CD4-positive, alpha-beta T cell treated with Interleukin-4 for 4 hours (primary cell): ENCODE measurements at regions not wholly inside any gene's neighbourhood (a gene's known extent, or its start where the extent isn't known, plus 50 kb on each side); places are given as distances from the start of the nearest gene placed in this dataset.
A peak's percentile ranks its signal among the peaks of the same experiment; 100 is the strongest.
"Not testable (repeated sequence)": the region's sequence is repeated elsewhere in the genome, so short reads cannot be mapped to it uniquely, and the experiment has no call there.

Experiments
- DNase-seq: peaks from one replicate; pipeline ENCODE4 v3.0.0-alpha.2; 2020

DNA sequence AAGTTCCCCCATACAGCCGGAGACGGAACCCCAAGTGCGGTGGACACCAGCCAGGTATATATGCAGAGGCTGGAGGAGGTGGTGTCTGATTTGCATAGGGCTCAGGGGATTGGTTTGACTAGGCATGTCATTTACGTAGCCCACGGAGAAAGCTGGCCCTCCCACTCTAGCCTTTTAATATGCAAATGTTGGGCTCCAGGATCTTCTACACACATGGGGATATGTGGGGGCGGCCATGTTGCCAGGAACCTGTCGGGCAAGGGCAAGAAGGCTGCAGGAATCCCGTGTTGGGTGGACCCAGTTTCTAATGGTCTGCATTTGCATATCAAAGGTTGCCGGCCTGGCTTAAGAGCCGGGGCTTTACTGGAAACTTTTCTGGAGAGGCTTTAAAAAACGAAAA, 57.4 kb downstream of the FTHL17 start:
- not testable (repeated sequence) for DNase-seq

DNA sequence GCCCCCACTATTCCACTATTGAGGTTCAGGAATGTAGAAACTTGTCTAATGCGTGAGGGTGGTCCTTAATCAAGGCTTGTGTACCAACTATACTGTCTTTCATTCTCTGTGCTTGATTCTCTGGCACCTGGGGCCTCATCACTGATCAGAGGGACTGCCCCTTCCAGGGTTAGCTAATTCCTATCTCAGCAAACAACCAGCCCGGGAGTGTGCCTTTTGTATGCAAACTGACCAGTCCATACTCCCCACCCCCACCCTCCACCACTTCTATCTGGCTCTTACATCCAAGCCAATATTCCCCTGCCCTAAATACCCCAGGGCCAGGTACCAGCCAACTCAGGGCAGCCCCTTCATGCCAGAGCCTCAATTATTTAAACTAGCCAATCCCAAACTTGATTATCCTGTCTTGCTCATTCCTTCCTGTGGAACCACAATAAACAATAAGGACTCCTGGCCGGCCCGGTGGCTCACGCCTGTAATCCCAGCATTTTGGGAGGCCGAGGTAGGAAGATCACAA, 59.3 kb downstream of the FTHL17 start:
- DNase-seq, result no peak

GRCh38 chrX:31007321-31007720, 64.5 kb downstream of the FTHL17 start:
- DNase-seq, result no peak

GRCh38 chrX:31006027-31006426, 65.8 kb downstream of the FTHL17 start:
- DNase-seq, result no peak

DNA sequence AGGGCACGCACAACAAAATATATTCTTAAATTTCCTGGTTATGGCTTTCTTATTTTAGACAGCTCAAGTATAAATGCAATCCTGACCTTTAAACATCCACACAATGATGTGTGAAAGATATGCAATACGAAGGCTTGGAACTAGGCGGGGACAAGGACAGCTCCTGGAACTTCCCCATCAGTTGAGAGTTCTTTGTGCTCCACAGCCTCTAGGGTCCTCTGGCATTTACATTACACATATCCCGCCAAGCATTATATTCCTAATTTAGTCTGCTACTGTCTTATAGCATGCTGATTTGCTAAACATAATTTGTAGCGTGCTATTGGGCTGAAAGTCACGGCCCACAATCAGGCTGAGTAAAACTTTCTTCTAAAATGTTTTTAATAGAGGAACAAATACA, 74.4 kb downstream of the FTHL17 start:
- no peak for DNase-seq

GRCh38 chrX:30995705-30996104, 76.1 kb downstream of the FTHL17 start:
- no peak for DNase-seq

DNA sequence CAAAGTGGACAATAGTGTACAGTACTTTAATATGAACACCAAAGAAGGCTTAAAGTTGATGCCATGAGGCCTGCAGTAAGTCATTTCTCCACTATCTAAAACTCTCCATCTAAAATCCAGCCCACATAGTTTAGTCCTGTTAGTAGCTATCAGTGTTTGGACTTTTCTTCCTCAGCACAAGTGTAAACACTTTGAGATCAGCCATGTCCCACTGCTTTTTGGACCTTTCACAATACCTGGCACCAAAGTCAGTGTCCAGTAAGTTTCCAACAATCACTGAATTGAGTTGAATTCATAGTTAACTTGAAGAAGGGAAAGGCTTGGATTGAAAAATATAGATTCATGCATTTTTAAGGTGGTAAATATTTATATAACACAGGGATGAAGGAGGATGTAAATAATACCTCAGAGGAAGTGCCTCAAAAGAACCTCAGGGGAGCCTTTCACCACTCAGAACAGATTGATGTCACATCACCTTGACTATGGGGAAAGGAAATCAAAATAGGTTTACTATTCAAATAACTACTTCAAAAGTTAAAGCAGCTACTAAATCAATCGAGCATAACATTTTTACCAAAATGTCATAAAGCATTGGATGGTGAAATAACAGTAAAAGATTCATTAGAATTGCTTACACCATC, 76.7 kb downstream of the FTHL17 start:
- no peak for DNase-seq

DNA sequence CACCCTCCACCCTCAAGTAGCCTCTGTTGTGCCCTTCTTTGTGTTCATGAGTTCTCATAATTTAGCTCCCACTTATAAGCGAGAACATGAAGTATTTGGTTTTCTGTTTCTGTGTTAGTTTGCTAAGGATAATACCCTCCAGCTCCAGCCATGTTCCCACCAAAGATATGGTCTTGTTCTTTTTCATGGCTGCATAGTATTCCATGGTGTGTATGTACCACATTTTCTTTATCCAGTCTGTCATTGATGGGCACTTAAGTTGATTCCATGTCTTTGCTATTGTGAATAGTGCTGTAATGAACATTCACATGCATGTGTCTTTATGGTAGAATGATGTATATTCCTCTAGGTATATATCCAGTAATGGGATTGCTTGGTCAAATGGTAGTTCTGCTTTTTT, 77.8 kb downstream of the FTHL17 start:
- not testable (repeated sequence) for DNase-seq

DNA sequence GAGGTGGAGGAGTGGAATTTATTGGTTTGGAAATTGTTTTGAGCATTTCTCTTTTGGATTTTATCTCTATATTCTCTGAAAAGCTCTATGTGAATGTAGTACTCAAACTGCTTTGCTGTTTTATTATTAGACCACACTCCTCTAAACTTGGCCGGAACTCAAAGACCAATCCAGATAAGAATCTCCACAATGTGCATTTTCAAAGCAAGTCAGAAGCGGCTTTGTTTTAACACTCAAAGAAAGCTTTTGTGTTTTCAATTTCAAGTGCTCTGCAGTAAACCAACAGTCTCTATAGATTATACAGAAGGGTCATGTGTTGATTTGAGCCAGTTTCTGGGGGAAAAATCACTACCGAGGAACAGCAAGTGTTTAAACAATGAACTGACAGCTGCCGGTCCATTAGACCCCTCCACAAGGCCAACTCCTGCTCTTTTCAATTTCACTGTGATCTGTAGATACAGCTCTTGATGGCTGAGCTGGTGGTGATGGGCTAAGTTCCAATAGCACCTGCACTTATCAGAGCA, 79.4 kb downstream of the FTHL17 start:
- no peak for DNase-seq

GRCh38 chrX:30990361-30990760, 81.5 kb downstream of the FTHL17 start:
- DNase-seq, result no peak

- DNase-seq, result no peak
Observed at GRCh38 chrX:30982467-30982866, 89.4 kb downstream of the FTHL17 start.

DNA sequence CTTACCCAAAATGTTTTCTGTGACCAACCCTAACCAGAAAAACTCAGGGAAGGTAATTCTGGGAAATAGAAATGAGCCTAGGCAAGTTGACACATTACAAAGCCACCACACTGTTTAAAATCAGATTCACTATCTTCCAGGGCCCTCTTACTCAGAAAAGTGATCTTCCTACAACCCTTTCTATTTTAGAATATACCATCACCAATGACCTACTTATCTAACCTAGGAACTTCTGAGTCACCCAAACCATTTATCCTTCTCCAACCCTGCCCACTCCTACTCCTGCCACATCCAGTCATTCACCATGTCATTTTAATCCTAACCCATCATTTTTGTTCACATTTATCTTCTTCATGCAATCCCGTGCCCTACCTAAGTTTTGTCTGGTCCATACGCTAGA, 89.9 kb downstream of the FTHL17 start:
- no peak for DNase-seq

- no peak for DNase-seq
Observed at GRCh38 chrX:30979271-30979670, 90.2 kb upstream of the TAB3 start.

DNA sequence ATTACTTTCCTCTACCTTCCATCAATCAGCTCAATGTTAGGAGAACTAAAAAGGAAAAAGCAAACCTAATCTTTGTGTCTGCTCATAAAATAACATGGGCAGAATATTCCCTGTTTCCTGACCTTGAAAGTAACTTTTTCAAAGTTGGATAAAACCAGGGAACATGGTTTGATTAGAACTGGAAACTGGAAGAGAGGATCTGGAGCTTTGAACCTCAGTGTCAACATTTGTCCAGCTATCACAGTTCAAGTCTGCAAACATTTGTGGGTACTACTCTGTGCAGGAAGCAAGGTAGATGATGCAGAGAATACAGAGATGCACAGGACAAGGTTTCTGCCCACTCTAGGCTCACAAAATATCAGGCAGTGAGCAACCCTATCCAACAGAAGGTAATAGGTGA, 86.4 kb upstream of the TAB3 start:
- no peak for DNase-seq

DNA sequence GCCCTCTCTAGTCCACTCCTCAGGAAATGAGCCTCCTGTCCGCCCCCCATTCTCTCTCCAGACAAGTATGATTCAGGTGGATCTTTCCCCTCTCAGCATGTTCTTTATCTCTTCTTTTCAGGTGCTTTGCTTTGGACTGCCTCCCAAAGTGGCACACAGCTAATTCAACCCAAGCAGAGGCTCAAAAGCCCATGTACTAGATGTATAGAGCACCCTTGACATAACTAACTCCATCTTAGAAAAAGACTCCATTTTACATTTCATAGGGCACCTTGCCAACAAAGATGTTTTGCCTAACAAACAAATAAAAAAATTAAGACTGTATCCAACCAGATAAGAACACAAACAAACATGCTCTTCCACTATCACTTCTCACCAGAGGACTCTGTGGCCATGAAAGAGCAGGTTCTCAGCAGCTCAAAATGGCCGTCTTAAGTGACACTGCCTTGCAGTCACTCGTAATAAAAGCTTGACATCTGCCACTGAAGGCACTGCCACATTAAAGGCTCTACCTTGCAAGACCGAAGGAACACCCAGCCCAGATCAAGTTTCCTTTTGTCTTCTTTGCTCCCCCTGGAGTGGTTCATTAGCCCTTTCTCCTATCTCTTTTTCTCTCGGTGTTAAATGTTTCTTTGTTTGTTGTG, 84.9 kb upstream of the TAB3 start:
- no peak for DNase-seq

DNA sequence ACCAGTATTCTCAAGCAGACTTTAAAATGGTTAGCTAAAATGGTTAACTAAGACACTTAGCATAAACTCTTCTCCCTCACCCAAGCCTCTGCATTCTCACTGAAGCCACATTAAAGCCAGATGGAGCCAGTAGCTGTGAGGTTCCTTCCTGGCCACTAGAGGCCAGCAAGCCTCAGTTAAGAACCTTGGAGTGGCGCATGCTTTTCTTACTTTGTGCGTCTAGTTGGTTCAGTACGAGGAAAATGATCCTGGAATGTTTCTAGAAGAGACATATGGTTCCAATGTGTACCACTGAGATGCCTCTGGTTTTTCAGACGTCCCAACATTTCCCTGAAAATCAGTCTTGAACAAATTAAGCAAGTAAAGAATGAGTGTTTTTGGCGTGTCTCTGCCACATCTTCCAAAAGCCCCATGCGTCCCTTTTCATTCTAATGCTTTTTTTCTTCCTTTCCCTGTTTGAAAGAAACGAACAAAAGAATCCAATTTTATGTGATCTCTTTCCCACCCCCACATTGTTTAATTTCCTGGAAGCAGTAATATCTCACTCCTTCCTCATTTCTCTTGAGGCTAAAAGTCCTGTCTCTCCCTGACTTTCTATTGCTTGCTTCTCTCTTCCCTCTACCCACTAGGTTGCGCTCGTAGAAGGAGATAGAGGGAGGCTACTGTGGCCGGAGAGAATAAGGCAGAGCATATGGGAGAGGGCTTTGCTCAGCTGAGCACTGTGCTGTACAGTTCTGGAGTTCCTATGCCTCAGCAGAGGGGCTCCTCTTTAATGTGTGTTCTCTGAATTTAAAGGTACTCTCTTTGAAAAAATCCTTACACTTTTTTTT, 82.9 kb upstream of the TAB3 start:
- peak; percentile 23 for DNase-seq

DNA sequence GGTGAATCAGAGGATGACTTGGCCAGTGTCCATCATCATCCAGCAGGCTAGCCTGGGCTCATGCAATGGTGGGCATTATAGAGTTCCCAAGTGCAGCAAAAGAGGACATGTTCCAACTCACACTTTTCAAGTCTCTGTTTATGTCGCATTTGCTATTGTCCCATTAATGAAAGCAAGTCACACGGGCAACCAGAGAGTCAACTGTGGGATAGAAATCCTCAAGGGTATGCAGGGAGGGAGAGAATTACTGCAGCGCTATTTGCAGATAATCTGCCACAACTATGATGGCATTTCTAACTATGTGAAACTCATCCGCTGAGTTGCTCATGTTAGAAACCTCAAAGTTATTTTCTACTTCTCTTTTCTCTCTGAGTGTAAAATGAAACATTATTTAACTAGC, 78.5 kb upstream of the TAB3 start:
- no peak for DNase-seq

DNA sequence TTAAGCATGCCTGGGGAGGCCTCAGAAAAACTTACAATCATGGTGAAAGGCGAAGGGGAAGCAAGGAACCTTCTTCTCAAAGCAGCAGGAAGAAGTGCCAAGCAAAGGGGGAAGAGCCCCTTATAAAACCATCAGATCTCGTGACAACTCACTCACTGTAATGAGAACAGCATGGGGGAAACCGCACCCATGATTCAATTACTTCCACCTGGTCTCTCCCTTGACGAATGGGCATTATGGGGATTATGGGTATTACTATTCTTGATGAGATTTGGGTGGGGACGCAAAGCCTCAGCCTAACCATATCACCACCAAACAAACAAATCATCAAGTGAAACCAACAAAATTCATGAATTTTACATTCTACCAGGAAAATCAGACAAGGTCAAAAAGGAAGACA, 76.7 kb upstream of the TAB3 start:
- DNase-seq, result no peak

DNA sequence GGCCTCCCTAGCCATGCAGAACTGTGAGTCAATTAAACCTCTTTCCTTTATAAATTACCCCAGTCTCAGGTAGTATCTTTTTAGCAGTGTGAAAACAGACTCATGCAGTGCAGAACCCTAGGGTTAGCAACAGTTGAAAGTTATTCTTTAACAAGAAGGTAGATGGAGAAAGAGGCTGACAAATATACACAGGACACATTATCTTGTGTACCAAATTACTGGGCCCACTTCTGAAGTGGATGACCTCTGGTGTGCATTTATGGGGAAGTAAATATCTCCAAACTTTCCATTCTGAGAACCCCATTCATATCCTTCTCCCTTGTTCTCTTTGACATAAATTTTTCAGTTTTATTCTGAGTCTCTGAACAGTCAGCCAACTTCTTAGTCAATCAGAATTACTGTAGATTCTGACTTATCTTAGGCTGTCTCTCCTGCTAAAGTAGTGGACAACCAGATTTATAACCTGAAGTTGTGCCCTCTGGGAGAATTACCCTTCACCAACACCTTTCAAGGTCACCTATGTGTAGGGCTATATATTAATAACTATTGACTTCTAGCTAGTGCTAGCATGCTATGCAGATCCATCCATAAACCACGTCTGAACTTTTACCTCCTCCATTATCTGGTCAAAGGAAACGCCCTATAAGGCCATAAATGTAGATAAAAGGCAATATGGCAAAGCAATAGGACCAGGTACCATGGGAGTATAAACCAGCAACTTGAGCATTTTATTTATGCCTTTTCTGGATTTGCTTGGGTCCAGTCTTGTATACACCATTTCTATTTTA, 72.5 kb upstream of the TAB3 start:
- DNase-seq, result no peak

DNA sequence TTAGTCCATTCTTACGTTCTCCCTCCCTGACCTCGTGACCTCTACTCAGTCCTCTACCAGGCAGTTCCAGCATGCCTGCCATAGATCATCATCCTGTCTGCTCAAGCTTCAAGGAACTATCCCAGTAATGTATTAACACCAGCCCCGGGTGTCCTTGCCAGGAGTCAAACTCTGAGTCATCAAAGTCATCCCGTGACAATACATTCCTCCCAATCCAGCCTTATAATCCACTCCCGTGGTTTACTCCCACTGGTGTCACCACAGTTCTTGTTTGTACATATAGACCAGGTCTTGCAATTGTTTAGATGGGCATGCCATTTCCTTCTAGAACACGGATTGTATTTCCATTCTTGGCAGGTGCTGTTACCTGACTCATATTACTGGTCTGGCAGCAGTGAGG, 68.7 kb upstream of the TAB3 start:
- DNase-seq, result no peak

DNA sequence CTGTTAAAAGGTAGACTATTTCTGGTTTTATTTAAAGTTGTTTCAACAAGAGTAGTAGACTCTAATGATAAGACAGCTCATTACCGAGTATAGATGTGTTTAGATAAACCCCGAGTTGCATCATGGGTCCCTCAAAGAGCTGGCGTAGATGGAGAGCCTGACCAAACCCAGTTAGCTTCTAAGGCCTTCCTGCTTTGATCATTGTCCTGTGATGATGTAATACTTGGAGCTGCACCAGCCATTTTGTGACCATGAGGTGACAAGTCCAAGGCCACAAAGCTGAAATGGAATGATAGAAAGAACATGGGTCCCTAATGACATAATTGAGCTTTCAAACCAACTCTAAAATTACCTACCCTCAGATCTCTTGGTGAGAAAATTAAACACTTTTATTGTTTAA, 66.6 kb upstream of the TAB3 start:
- DNase-seq, result no peak

DNA sequence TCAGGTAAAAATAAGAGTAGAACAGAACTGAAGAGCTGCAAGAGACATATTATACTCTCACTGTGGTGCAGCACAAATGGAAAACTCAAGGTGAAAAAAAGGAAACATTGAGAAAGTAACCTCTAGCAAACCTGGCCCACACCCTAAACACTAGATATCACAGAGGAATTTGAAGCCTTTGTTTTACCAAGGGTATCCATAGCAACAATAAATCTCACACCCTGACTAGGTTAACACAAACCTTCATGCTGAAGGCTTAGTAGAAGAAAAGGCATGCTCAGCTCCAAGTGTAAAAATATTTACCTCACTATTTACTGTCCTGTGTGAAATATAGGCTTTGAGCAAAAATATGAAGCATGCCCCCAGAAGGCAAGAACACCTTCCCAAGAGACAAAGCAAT, 61.9 kb upstream of the TAB3 start:
- no peak for DNase-seq

DNA sequence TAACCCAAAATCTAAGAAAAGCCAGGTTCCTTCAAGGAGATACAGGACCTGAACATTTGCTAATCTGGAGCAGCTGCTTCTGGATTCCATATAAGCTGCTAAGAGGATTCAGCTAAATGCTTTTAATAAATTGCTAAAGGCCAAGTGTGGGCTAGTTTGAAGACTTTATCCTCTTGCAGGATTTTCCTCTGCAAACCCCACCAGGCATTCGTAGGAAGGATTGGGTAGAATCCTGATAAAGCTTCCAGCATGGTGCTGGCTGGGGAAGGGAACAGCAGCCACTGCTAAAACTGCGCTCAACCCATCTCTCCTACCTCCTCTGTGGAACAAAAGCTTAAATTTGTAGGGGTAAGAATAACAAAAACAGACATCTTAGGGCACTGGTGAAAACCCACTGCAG, 61.3 kb upstream of the TAB3 start:
- DNase-seq, result no peak
